GM12878 (cell line): ENCODE measurements at regions not wholly inside any gene's neighbourhood (a gene's known extent, or its start where the extent isn't known, plus 50 kb on each side); places are given as distances from the start of the nearest gene placed in this dataset.

Experiments used
- ATAC-seq: fragments of 200-7000 bp; cut with Tn5 transposase; 3 replicates; pipeline ENCODE4 v1.9.1; 2020; ENCODE audit warnings: mild to moderate bottlenecking, moderate library complexity
- BruUV-seq: library from RNA; stranded (reverse); fragments of 400-500 nt; replicated peaks from 2 replicates; lab custom pipeline; 2021; lab: Mats Ljungman, UMichigan
- CTCF ChIA-PET: fragments of 300-600 bp; sonication (Branson Sonifier 250); formaldehyde crosslinking; extraction: SDS; loops from one replicate; lab custom pipeline; 2021; ENCODE audit warnings: inconsistent platforms; lab: Yijun Ruan, JAX
- POLR2A ChIA-PET: fragments of 350-600 bp; formaldehyde crosslinking; extraction: SDS; loops from one replicate; lab custom pipeline; 2021; ENCODE audit warnings: inconsistent platforms; lab: Charles Lee
- RAD21 ChIA-PET: fragments of 300-600 bp; sonication (Branson Sonifier 250); formaldehyde crosslinking; loops from one replicate; lab custom pipeline; 2023; ENCODE audit warnings: antibody characterized with exemption; ENCODE audit not compliant: unreplicated experiment; lab: Charles Lee
- SMC1A ChIA-PET: fragments of 300-600 bp; sonication (Branson Sonifier 250); formaldehyde crosslinking; loops from one replicate; lab custom pipeline; 2023; ENCODE audit not compliant: unreplicated experiment, uncharacterized antibody; lab: Charles Lee
- DNase-seq: peaks from one replicate; pipeline ENCODE4 v3.0.0-alpha.2; 2011; ENCODE audit warnings: low read depth, low spot score
- FAIRE-seq: peaks from 3 replicates; lab custom pipeline; 2011; peaks lifted over from hg19 to GRCh38; lab: Jason Lieb, UNC
- H2AFZ ChIP-seq: 2 replicates; pipeline ENCODE4 v1.6.0; 2011; ENCODE audit warnings: low read depth, low read length, control low read depth; ENCODE audit not compliant: control insufficient read depth
- H3K27ac ChIP-seq: 2 replicates; pipeline ENCODE4 v1.5.1; 2011; ENCODE audit warnings: control low read depth; ENCODE audit not compliant: control insufficient read depth, insufficient read depth
- H3K27me3 ChIP-seq, 2 experiments: replicated peaks in 1 of 2; 2 replicates each; pipeline versions ENCODE4 v1.6.0 to v1.6.1; 2011; ENCODE audit warnings: low read length in 1 of 2; ENCODE audit not compliant: control insufficient read depth in 2 of 2, insufficient read depth in 2 of 2
- H3K36me3 ChIP-seq, 2 experiments: 2 replicates each; pipeline ENCODE4 v1.5.1; 2011; ENCODE audit warnings: low read length in 1 of 2; ENCODE audit not compliant: control insufficient read depth in 2 of 2, insufficient read depth in 2 of 2
- H3K4me1 ChIP-seq: 2 replicates; pipeline ENCODE4 v1.6.1; 2011; ENCODE audit warnings: mild to moderate bottlenecking, low read length, moderate library complexity, mixed read lengths; ENCODE audit not compliant: control insufficient read depth, insufficient read depth
- H3K4me2 ChIP-seq: 2 replicates; pipeline ENCODE4 v1.6.0; 2011; ENCODE audit warnings: control low read depth; ENCODE audit not compliant: control insufficient read depth, insufficient read depth
- H3K4me3 ChIP-seq: fragments of 200-600 bp; sonication (generic); 2 replicates; pipeline ENCODE4 v1.5.1; 2016
- H3K79me2 ChIP-seq: 2 replicates; pipeline ENCODE4 v1.6.0; 2011; ENCODE audit warnings: low read length; ENCODE audit not compliant: control insufficient read depth, insufficient read depth
- H3K9ac ChIP-seq: 2 replicates; pipeline ENCODE4 v1.8.0; 2011; ENCODE audit warnings: low read length, control low read depth, mixed read lengths; ENCODE audit not compliant: control insufficient read depth, insufficient read depth
- H3K9me3 ChIP-seq: replicated peaks from 3 replicates; pipeline ENCODE4 v1.5.1; 2011; ENCODE audit warnings: mild to moderate bottlenecking, low read length; ENCODE audit not compliant: control insufficient read depth, insufficient read depth
- H4K20me1 ChIP-seq: 2 replicates; pipeline ENCODE4 v1.6.0; 2011; ENCODE audit not compliant: control insufficient read depth, insufficient read depth
- ATF2 ChIP-seq: IDR thresholded peaks from 2 replicates; pipeline ENCODE4 v1.6.1; 2012; ENCODE audit warnings: low read length, inconsistent platforms
- BACH1 ChIP-seq: fragments of 450-650 bp; IDR thresholded peaks from 2 replicates; pipeline ENCODE4 v1.6.1; 2017; ENCODE audit warnings: mild to moderate bottlenecking, borderline replicate concordance
- BMI1 ChIP-seq: fragments of 450-650 bp; IDR thresholded peaks from 2 replicates; pipeline ENCODE4 v1.6.1; 2016; ENCODE audit warnings: mild to moderate bottlenecking, moderate library complexity, borderline replicate concordance
- CBX5 ChIP-seq: sonication (generic); IDR thresholded peaks from 2 replicates; pipeline ENCODE4 v1.6.1; 2016; ENCODE audit warnings: low read depth, moderate library complexity, mild to moderate bottlenecking, inconsistent platforms
- DPF2 ChIP-seq: fragments of 450-650 bp; IDR thresholded peaks from 2 replicates; pipeline ENCODE4 v1.6.1; 2017; ENCODE audit warnings: mild to moderate bottlenecking
- EGR1 ChIP-seq, 2 experiments: IDR thresholded peaks; 1 replicate in 1 of 2; 2 replicates in 1 of 2; pipeline ENCODE4 v1.6.1; 2011 to 2012; ENCODE audit warnings: low read depth in 2 of 2, low read length in 2 of 2, borderline replicate concordance in 1 of 2, mild to moderate bottlenecking in 1 of 2, moderate library complexity in 1 of 2
- EZH2 ChIP-seq: IDR thresholded peaks from 2 replicates; pipeline ENCODE4 v1.6.1; 2012; ENCODE audit warnings: low read depth, mild to moderate bottlenecking, control low read depth, inconsistent platforms, low read length, borderline replicate concordance; ENCODE audit not compliant: control insufficient read depth
- HSF1 ChIP-seq: fragments of 150-350 bp; IDR thresholded peaks from 2 replicates; pipeline ENCODE4 v1.6.1; 2014; ENCODE audit warnings: mild to moderate bottlenecking, low read depth, low read length
- MEF2A ChIP-seq: IDR thresholded peaks from 2 replicates; pipeline ENCODE4 v1.6.1; 2011; ENCODE audit warnings: low read depth, mild to moderate bottlenecking, low read length, moderate library complexity; ENCODE audit not compliant: insufficient read depth
- NFIC ChIP-seq: IDR thresholded peaks from 2 replicates; pipeline ENCODE4 v1.6.1; 2012; ENCODE audit warnings: low read depth, mild to moderate bottlenecking, inconsistent platforms, low read length, moderate library complexity
- NR2C2 ChIP-seq: IDR thresholded peaks from 2 replicates; pipeline ENCODE4 v1.6.1; 2011; ENCODE audit warnings: borderline replicate concordance, low read depth; ENCODE audit not compliant: control insufficient read depth, insufficient read length
- PAX8 ChIP-seq: fragments of 450-650 bp; IDR thresholded peaks from 2 replicates; pipeline ENCODE4 v1.6.1; 2017; ENCODE audit warnings: mild to moderate bottlenecking, moderate library complexity
- SUZ12 ChIP-seq: fragments of 200-600 bp; sonication (generic); IDR thresholded peaks from one replicate; pipeline ENCODE4 v1.6.1; 2018; ENCODE audit warnings: antibody characterized with exemption, mild to moderate bottlenecking; ENCODE audit not compliant: unreplicated experiment
- TBL1XR1 ChIP-seq: IDR thresholded peaks from 2 replicates; pipeline ENCODE4 v1.6.1; 2012; ENCODE audit warnings: low read depth, low read length, improper control_type of control experiment
- TCF7 ChIP-seq: IDR thresholded peaks from 2 replicates; pipeline ENCODE4 v1.6.1; 2014; ENCODE audit warnings: antibody characterized with exemption, borderline replicate concordance
- YBX1 ChIP-seq: fragments of 450-650 bp; IDR thresholded peaks from 2 replicates; pipeline ENCODE4 v1.6.1; 2016; ENCODE audit warnings: antibody characterized with exemption
- ZNF217 ChIP-seq: fragments of 450-650 bp; IDR thresholded peaks from 2 replicates; pipeline ENCODE4 v1.6.1; 2017; ENCODE audit warnings: antibody characterized with exemption, mild to moderate bottlenecking
- ZNF24 ChIP-seq: fragments of 450-650 bp; IDR thresholded peaks from 2 replicates; pipeline ENCODE4 v1.6.1; 2017; ENCODE audit warnings: antibody characterized with exemption, mild to moderate bottlenecking
- in situ Hi-C: fragments of 300-500 bp; cut with MboI; formaldehyde crosslinking; loops from 9 replicates; pipeline ENCODE4 v1.14.3; 2018; ENCODE audit warnings: mixed read lengths
- intact Hi-C: fragments of 100-400 bp; cut with micrococcal nuclease; formaldehyde crosslinking; loops from one replicate; pipeline ENCODE4 v1.14.2; 2022; ENCODE audit not compliant: unreplicated experiment
- TF ChIP-seq, protein P1 (sequence below): fragments of 450-650 bp; IDR thresholded peaks from 2 replicates; pipeline ENCODE4 v1.6.1; 2017; ENCODE audit warnings: mild to moderate bottlenecking, moderate library complexity

DNA sequence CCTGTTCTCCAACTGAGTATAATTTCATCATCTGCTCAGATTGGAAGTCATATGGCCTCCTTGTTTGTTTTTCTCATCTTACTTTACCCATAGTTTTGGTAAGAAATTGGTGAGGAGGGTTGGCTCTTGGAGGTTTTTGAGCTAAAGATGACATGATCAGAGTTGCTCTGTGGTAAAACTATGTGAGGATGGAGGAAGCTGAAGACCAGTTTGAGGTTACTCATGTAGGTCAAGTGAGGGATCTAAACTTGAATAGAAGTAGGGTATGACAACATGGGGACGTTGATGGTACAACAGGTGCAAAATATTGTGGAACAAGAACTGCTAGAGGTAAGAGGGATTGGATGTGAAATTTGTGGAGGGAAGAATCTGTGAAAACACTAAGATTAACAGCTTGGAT lies 87.7 kb upstream of the NEO1 start (continued):
- TF ChIP-seq, protein P1, sequence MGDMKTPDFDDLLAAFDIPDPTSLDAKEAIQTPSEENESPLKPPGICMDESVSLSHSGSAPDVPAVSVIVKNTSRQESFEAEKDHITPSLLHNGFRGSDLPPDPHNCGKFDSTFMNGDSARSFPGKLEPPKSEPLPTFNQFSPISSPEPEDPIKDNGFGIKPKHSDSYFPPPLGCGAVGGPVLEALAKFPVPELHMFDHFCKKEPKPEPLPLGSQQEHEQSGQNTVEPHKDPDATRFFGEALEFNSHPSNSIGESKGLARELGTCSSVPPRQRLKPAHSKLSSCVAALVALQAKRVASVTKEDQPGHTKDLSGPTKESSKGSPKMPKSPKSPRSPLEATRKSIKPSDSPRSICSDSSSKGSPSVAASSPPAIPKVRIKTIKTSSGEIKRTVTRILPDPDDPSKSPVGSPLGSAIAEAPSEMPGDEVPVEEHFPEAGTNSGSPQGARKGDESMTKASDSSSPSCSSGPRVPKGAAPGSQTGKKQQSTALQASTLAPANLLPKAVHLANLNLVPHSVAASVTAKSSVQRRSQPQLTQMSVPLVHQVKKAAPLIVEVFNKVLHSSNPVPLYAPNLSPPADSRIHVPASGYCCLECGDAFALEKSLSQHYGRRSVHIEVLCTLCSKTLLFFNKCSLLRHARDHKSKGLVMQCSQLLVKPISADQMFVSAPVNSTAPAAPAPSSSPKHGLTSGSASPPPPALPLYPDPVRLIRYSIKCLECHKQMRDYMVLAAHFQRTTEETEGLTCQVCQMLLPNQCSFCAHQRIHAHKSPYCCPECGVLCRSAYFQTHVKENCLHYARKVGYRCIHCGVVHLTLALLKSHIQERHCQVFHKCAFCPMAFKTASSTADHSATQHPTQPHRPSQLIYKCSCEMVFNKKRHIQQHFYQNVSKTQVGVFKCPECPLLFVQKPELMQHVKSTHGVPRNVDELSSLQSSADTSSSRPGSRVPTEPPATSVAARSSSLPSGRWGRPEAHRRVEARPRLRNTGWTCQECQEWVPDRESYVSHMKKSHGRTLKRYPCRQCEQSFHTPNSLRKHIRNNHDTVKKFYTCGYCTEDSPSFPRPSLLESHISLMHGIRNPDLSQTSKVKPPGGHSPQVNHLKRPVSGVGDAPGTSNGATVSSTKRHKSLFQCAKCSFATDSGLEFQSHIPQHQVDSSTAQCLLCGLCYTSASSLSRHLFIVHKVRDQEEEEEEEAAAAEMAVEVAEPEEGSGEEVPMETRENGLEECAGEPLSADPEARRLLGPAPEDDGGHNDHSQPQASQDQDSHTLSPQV, result no peak
- TF ChIP-seq PAX8 (no peak), BMI1 (no peak), YBX1 (no peak)

GRCh38 chr15:72964135-72964534 lies 88.1 kb upstream of the NEO1 start:
- ChIA-PET RAD21 (no interaction called here), POLR2A (no interaction called here), SMC1A (no interaction called here)
- Histone ChIP-seq H3K4me1 (no peaks in the 10 kb centered on the region), H3K79me2 (no peaks in the 10 kb centered on the region), H3K4me3 (no peak overlapping the region), H3K4me2 (no peak overlapping the region), H4K20me1 (no peaks in the 10 kb centered on the region), H3K27ac (no peak overlapping the region), H3K27me3 (no peaks in the 10 kb centered on the region; a peak in 1 of 4 replicates), H3K9ac (no peak overlapping the region)
- ATAC-seq (no peak), FAIRE-seq (no peak)
- TF ChIP-seq HSF1 (no peak), ATF2 (no peak), NFIC (no peak), DPF2 (no peak), ZNF217 (no peak), MEF2A (no peak), YBX1 (no peak), SUZ12 (no peak), EZH2 (no peak), ZNF24 (no peak), BACH1 (no peak), CBX5 (no peak), NR2C2 (no peak), TCF7 (no peak), EGR1 (IDR thresholded peaks at IDR 0.05; ENCODE audit: borderline replicate concordance in 1 of 2, low read depth in 2 of 2, low read length in 2 of 2) (no peak), TBL1XR1 (no peak), PAX8 (no peak)
- TF ChIP-seq, all 136 proteins: peak for 0
- CTCF ChIA-PET, result interaction anchor here (1.1 kb wide), 1 partner anchor 8 kb away, joined by 3 read pairs; no protein-coding TSS in a partner anchor
- in situ Hi-C loops, result no loop called here
- intact Hi-C loops, result no loop called here
- H2AFZ ChIP-seq, result no peak overlapping the region
- H3K9me3 ChIP-seq, result no peaks in the 10 kb centered on the region
- H3K36me3 ChIP-seq, result no peaks in the 10 kb centered on the region
- DNase-seq, result no peak
- BruUV-seq, result no TSS peak
